H54 (cell line): ENCODE measurements at regions not wholly inside any gene's neighbourhood (a gene's known extent, or its start where the extent isn't known, plus 50 kb on each side); places are given as distances from the start of the nearest gene placed in this dataset.
"Not testable (repeated sequence)": the region's sequence is repeated elsewhere in the genome, so short reads cannot be mapped to it uniquely, and the experiment has no call there.

Experiments
- DNase-seq: peaks from one replicate; pipeline ENCODE4 v3.0.0; 2011; ENCODE audit warnings: low spot score, mixed read lengths; ENCODE audit not compliant: insufficient read length
- FAIRE-seq: peaks from 3 replicates; lab custom pipeline; 2011; peaks lifted over from hg19 to GRCh38; lab: Jason Lieb, UNC
- POLR2A ChIP-seq: IDR thresholded peaks from 2 replicates; pipeline ENCODE4 v1.6.1; 2011; ENCODE audit warnings: low read depth, mild to moderate bottlenecking, low read length

DNA sequence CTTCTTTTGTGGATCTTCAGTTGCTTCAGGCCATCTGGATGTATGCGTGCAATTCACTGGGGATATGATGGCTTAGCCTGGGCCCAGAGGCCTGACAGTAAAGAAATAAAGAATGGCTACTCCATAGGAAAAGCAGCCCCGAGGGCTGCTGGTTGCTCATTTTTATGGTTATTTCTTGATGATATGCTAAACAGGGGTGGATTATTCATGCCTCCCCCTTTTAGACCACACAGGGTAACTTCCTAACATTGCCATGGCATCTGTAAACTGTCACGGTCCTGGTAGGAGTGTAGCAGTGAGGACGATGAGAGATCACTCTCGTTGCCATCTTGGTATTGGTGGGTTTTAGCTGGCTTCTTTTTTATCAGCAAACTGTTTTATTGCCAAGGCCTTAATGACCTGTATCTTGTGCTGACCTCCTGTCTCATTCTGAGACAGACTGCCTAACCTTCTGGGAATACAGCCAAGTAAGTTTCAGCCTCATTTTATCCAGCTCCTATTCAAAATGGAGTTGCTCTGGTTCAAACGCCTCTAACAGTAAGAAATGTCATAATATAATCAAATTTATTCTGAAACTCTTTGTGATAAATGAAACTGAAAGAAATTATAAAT lies 60.5 kb downstream of the DSEL start:
- no peak for TF ChIP-seq POLR2A
- no peak for DNase-seq
- no peak for FAIRE-seq

DNA sequence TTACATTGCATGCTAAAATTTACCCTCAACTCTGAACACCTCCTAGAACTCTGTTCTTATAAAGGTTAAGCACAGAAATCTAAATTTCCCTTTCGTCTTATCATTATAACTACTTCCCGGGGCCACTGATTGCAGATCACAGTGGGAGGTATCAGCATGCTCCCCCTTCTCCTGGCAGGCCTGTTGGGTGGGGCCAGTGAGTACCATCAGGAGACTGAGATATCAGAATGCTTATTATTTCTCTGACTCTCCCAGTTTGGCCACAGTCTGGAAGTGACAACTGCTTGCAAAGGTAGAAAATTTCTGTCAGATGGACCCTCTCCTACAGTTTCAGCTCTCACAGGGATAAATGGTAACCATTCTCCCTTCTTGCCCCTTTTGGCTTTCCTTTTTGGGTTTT lies 62.6 kb downstream of the DSEL start:
- FAIRE-seq: no peak
- no peak for TF ChIP-seq POLR2A
- no peak for DNase-seq

DNA sequence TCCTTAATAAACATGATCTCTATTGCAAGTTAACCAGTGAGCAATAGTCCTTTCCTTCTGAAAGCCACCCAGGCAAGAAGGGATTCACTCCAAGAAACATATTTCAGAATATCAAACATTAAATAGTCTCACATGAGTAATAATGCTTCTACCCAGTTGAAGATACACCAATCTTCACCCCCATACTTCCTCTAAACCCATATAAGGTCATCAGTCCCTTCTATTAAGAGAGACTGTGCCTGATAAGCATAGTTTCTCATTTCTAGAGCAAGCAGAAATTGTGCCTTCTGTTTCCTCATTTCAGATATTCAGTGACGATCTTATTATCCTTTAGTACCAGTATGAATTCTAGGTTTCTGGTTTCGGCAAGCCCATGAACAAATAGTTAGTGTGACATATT lies 64.6 kb downstream of the DSEL start:
- DNase-seq: no peak
- TF ChIP-seq POLR2A: no peak
- no peak for FAIRE-seq

DNA sequence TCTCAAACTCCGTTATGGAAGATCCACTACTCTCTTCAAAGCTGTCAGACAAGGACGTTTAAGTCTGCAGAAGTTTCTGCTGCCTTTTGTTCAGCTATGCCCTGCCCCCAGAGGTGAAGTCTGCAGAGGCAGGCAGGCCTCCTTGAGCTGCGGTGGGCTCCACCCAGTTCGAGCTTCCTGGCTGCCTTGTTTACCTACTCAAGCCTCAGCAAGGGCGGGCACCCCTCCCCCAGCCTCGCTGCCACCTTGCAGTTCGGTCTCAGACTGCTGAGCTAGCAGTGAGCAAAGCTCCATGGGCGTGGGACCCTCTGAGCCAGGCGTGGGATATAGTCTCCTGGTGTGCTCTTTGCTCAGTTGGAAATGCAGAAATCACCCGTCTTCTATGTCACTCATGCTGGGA lies 65.4 kb downstream of the DSEL start:
- FAIRE-seq, DNase-seq: not testable (repeated sequence)

DNA sequence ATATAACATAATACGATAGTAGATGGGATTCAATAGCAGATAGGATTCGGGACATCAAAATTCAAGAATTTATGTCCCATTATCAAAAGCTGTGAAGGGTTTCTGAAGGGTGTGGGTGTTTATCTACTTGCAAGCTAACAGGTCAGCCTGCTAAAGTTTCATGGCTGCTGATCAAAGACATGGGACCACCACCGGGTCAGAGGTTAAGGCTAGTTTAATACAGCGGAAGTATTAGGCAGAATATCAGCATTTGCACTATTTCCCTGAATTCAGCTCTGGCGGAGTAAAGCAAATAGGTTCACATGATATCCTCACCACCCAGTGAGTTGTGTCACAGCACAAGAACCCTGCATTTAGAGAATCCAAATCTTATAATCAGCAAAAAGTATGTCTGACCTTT lies 82.5 kb downstream of the DSEL start:
- FAIRE-seq (no peak), DNase-seq (no peak)
- no peak for TF ChIP-seq POLR2A

DNA sequence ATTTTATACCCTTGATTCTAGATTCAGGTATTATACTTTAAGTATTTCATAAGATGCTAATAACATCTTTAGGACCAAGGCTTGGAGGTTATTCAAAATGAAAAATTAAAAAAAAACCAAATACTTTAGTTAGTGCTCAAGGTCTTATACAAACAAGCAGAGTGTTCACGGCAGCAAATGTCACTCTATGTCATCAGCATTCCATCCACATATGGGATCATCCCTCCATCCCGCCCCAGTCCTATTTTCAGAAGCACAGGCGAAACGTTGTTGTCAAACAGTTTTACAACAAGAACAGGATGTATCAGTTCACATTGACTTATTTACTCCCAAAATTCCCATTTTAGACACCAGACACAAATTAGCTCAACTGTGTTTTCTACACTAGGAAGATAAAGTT lies 83.7 kb downstream of the DSEL start:
- DNase-seq (no peak), FAIRE-seq (no peak)

DNA sequence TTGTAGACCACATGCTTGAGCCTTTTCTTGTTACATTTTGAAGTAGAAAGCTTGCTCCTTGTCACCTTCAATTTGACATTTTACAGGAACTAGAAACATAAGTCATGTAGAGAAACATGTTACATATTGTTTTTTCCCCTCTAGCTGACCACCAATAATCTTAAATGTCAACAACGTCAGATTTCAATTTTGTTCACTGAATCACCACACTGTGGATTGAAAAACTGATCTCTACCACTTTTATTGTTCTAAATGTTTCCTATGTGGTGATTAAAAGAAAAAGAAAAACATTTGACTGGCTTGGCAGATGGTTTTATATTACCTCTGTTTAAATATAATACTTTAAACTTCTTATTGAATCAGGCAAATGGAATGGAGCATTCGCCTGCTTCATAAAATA lies 87.7 kb downstream of the DSEL start:
- FAIRE-seq (no peak), DNase-seq (no peak)
- TF ChIP-seq POLR2A: no peak

More for the DNA sequence above, 83.7 kb downstream of the DSEL start:
- TF ChIP-seq POLR2A: no peak

DNA sequence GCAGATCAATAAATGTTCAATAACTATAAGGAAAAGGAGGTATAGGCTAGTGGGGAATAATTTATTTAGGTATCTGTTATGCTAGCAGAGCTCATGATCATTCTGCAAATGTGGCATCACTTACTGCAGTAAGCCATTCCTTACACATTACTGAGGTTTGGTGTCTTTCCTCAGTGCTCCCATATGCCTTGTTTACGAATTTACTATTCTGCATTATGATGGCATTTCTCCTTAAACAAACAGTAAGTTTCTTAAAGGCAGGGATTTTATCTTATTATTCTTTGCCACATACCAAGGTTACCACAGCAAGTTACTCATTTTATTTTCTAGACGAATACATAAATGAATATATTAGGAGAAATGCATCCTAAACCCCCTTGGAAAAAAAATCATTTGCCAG lies 88.4 kb downstream of the DSEL start:
- no peak for TF ChIP-seq POLR2A
- no peak for FAIRE-seq
- no peak for DNase-seq

DNA sequence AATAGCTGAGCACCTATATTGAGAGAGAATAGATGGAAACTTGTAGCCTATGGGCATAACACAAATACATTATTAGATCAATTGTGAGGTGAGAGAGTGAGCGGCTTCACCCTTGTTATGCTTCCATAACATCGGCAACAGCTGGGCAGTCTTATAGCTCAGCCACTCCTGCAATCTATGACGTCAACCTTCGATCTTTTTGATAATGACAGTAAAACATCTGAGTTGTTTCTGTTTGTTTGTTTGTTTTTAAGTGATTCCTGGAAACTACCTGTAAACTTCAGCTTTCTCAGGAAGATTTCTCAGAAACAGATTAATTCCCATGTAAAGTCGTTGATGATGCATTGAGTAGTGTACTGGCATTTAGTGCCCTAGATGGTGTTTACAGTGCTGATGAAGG lies 90.0 kb downstream of the DSEL start:
- DNase-seq (no peak), FAIRE-seq (no peak)
- no peak for TF ChIP-seq POLR2A

DNA sequence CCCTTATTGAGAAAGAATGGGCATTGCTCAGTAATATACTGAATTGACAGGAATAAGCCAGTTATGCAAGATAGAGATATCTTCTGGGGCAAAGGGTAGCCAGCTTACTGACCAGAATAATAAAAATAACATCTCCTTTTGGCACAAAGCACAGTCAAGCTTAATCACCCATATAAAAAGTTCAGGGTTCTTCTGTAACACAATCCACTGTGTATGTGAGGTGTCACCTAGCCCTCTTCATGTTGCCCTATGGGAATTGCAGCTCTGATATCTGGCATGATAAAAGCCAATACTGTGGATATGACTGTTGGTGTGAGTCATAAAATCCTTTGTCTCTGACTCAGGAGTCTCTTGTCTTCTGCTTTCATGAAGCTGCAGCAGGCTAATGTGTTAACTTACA lies 90.8 kb downstream of the DSEL start:
- TF ChIP-seq POLR2A: no peak
- FAIRE-seq (no peak), DNase-seq (peak; percentile 12)

DNA sequence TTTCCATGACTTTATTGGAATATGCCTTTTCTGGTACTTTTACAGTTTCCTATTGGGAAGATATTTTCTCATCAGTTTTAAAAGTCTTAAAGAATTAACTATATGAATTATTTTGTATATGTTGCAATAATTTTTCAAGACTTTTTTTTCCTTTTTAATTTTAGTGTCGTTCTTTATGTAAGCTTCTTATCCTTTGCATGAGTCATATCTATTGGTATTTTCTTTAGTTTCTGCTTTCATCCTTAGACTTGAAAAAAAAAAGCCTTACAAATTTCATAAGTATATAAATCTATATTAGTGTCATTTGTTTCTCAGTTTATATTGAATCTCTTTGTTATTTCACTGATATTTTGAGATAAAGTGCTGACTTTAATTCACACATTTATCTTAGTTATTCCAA lies 94.9 kb downstream of the DSEL start:
- no peak for TF ChIP-seq POLR2A
- FAIRE-seq (no peak), DNase-seq (no peak)

DNA sequence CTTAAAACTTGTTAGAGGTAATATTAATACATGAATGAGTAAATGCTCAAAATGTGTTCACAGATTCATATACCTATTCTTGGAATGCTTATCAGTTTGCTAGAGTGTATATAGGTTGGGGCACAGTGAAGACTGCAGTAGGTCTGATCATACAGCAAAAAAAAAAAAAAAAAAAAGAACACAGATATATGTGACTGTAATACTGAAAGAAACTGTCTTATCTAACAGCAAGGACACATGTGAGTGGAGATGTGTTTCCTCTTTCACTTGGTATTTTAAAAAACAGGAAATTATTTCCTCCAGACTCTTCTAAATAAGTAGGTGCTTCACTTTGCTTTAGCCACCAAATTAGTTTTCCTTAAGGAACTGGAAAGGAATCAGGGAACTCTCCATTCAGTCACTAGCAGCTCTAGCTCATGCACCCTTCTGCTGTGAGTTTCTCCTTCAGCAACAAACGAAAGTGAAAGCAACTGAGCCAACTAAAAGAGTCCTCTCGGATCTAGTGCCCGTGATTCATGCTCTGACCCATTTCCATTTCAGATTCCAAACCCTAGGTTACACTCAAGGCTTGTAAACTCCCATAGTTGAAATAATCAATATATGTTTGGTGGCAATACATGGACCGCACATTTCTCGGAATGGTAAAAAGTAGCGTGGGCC lies 98.5 kb downstream of the DSEL start:
- FAIRE-seq: peak; percentile 68
- DNase-seq: peak; percentile 20
- no peak for TF ChIP-seq POLR2A

DNA sequence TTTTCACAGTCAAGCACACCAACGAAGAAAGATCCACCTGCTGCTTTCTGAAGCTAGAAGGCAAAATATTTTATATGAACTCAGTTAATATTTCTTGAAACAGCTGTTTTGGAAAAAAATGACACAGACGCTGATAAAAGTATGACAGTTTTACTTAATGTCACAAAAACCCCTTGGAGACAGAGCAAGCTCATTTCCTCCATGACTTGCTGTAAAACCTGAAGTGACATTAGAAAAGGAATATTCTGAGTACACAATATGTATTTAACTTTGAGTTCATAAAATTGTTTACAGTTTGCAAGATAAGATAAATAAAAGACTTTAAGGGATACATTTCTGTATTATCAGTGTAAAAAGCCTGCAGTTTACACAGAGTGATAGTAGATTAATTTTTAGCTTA lies 105.4 kb downstream of the DSEL start:
- DNase-seq (no peak), FAIRE-seq (no peak)
- no peak for TF ChIP-seq POLR2A

DNA sequence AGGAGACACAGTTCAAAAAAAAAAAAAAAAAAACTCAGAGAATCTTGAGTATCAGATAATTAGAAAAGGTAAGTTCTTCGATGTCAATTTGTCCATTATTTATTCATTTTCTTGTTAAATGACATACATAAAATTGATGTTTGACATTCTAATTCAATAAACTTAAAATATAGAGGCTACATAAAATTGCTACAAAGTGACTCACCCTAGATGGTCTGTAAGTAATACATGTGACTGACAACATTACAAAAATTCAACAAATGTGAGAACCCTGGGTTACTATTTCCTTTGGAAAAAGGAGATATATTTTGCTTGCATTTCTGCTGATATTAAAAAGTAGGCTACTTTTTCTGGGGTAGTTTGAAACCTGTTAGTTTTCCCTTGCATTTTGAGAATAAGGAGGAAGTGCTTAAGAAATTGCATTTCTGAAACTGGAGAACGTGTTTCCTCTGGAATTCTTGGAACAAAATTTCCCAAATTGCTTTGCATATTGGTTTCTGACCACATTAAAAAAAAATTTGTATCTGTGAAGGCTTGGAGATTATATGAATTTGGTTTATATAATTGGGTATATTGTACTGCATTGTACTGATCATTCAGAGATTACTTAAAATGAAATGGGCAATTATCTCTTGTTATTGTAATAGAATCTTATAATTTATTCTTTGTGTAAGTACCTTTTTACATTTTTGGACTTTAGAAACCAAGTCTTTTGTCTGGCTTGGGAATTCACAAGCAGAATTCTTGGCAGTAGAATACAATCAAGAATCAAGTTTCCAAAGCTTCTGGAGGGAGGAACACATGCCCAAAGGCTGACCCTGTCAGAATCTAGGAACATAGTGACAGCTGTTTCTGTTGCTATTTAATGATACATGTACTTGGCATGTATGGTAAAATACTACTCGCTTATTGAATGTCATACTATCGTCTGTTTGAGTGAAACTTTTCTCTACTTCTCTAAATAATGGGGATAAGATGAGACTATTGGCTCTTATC lies 106.1 kb downstream of the DSEL start:
- no peak for FAIRE-seq
- no peak for TF ChIP-seq POLR2A
- no peak for DNase-seq
